CD4-positive, alpha-beta T cell treated with Interleukin-6 for 4 hours (primary cell): ENCODE measurements at regions not wholly inside any gene's neighbourhood (a gene's known extent, or its start where the extent isn't known, plus 50 kb on each side); places are given as distances from the start of the nearest gene placed in this dataset.
"Not testable (repeated sequence)": the region's sequence is repeated elsewhere in the genome, so short reads cannot be mapped to it uniquely, and the experiment has no call there.

ENCODE experiments used
- DNase-seq: peaks from one replicate; pipeline ENCODE4 v3.0.0-alpha.2; 2020; ENCODE audit warnings: mixed read lengths

GRCh38 chr2:39487398-39488250, 50.5 kb upstream of the MAP4K3 start:
- no peak for DNase-seq

- no peak for DNase-seq
These were observed 51.4 kb upstream of the MAP4K3 start for GRCh38 chr2:39488450-39488849.

GRCh38 chr2:39490586-39490985, 53.5 kb upstream of the MAP4K3 start:
- DNase-seq, result no peak

GRCh38 chr2:39491653-39492052, 54.6 kb upstream of the MAP4K3 start:
- no peak for DNase-seq

GRCh38 chr2:39492095-39492590, 55.1 kb upstream of the MAP4K3 start:
- no peak for DNase-seq

- no peak for DNase-seq
These were observed 55.6 kb upstream of the MAP4K3 start for GRCh38 chr2:39492716-39493115.

- DNase-seq, result no peak
These were observed 57.7 kb upstream of the MAP4K3 start for GRCh38 chr2:39494784-39495251.

- no peak for DNase-seq
These were observed 60.2 kb upstream of the MAP4K3 start for GRCh38 chr2:39497082-39497801.

- DNase-seq, result not testable (repeated sequence)
These were observed 61.1 kb upstream of the MAP4K3 start for GRCh38 chr2:39498176-39498575.

GRCh38 chr2:39498786-39499185, 61.7 kb upstream of the MAP4K3 start:
- no peak for DNase-seq

GRCh38 chr2:39499336-39499735, 62.3 kb upstream of the MAP4K3 start:
- no peak for DNase-seq

GRCh38 chr2:39501412-39501811, 64.3 kb upstream of the MAP4K3 start:
- no peak for DNase-seq

GRCh38 chr2:39503277-39503676, 66.2 kb upstream of the MAP4K3 start:
- DNase-seq, result no peak

- no peak for DNase-seq
These were observed 67.8 kb upstream of the MAP4K3 start for GRCh38 chr2:39504790-39505335.

- DNase-seq, result no peak
These were observed 69.1 kb upstream of the MAP4K3 start for GRCh38 chr2:39506215-39506614.

GRCh38 chr2:39508198-39508597, 71.1 kb upstream of the MAP4K3 start:
- DNase-seq, result no peak

GRCh38 chr2:39510140-39510539, 73.1 kb upstream of the MAP4K3 start:
- DNase-seq, result no peak

GRCh38 chr2:39511219-39511604, 74.1 kb upstream of the MAP4K3 start:
- DNase-seq, result no peak

- no peak for DNase-seq
These were observed 74.7 kb upstream of the MAP4K3 start for GRCh38 chr2:39511605-39512433.

- DNase-seq, result no peak
These were observed 75.4 kb upstream of the MAP4K3 start for GRCh38 chr2:39512434-39512935.

- no peak for DNase-seq
These were observed 75.9 kb upstream of the MAP4K3 start for GRCh38 chr2:39512941-39513340.

GRCh38 chr2:39513641-39514094, 76.6 kb upstream of the MAP4K3 start:
- DNase-seq, result peak; percentile 3
